Peyer's patch (tissue), 4 donors: ENCODE measurements at regions not wholly inside any gene's neighbourhood (a gene's known extent, or its start where the extent isn't known, plus 50 kb on each side); places are given as distances from the start of the nearest gene placed in this dataset.
A peak's percentile ranks its signal among the peaks of the same experiment; 100 is the strongest.

Source experiments
- DNase-seq, 3 donors: peaks; one replicate each; pipeline ENCODE4 v3.0.0-alpha.2; 2017 to 2019
- H3K27ac ChIP-seq, 4 donors: fragments of 200-600 bp; sonication (generic); one replicate each; pipeline ENCODE4 v1.5.1; 2016 to 2019
- H3K27me3 ChIP-seq, 2 donors: fragments of 200-600 bp; sonication (generic); one replicate each; pipeline ENCODE4 v1.5.1; 2019
- H3K36me3 ChIP-seq, 3 donors: fragments of 200-600 bp; sonication (generic); one replicate each; pipeline ENCODE4 v1.5.1; 2016 to 2019
- H3K4me1 ChIP-seq, 4 donors: fragments of 200-600 bp; sonication (generic); one replicate each; pipeline ENCODE4 v1.5.1; 2016 to 2019
- H3K4me3 ChIP-seq, 4 donors: fragments of 200-600 bp; sonication (generic); 1 replicate in 3 of 4; 2 replicates in 1 of 4; pipeline ENCODE4 v1.5.1; 2016 to 2019; ENCODE audit warnings: mild to moderate bottlenecking in 1 of 4
- H3K9me3 ChIP-seq, 4 donors: fragments of 200-600 bp; sonication (generic); one replicate each; pipeline ENCODE4 v1.5.1; 2016 to 2019; ENCODE audit warnings: mild to moderate bottlenecking in 1 of 4
- CTCF ChIP-seq, 6 experiments: fragments of 450-650 bp in 4 of 6; fragments of 200-600 bp in 2 of 6; sonication (generic) in 1 of 6; IDR thresholded peaks; one replicate each; pipeline ENCODE4 v1.5.1; 2017 to 2019; ENCODE audit warnings: antibody characterized with exemption in 6 of 6, mild to moderate bottlenecking in 3 of 6, moderate library complexity in 1 of 6
- POLR2A ChIP-seq, 2 donors: fragments of 450-650 bp; IDR thresholded peaks; one replicate each; pipeline ENCODE4 v1.5.1; 2017; ENCODE audit warnings: antibody characterized with exemption in 2 of 2, mild to moderate bottlenecking in 2 of 2, moderate library complexity in 2 of 2

- Histone ChIP-seq H3K4me1 (no peaks in the 10 kb centered on the region), H3K27me3 (no peaks in the 10 kb centered on the region), H3K4me3 (no peak overlapping the region), H3K9me3 (no peaks in the 10 kb centered on the region), H3K27ac (no peak overlapping the region), H3K36me3 (no peaks in the 10 kb centered on the region)
- peak in 2 of 3 donors; percentile 59 to 71 for DNase-seq
- TF ChIP-seq POLR2A (IDR thresholded peaks at IDR 0.05) (no peak), CTCF (IDR thresholded peaks at IDR 0.05) (no peak)
Observed at GRCh38 chr15:29636140-29636539, 186.1 kb downstream of the TJP1 start.

DNA sequence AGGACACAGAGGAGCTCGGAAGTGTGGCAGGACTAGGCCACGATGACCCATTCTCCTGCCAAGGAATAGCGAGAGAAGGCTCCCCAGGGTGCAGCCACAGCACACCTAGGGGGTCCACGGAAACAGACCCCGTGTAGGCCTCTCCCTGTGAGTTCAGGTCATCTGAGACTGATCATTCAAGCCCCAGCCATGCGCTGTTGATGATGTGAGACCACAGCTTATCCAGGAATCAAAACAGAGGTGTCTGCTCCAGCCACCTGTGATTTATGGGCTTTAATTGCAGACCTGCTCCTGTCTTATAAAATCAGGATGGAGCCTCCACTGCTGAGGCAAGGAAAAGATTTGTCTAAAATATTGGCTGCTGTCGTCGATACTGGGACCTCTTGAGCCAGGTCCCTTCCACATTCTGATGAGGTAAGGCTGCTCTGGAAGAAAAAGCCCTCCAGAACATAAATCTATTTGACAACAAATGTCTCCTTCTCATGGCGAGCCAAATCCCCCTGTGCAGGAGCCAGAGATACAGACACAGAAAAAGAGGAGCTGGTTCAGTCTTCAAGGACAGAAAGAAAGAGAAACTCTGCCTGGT lies 186.7 kb downstream of the TJP1 start:
- Histone ChIP-seq H3K27me3 (no peaks in the 10 kb centered on the region), H3K4me3 (no peak overlapping the region), H3K27ac (no peak overlapping the region), H3K36me3 (no peaks in the 10 kb centered on the region), H3K4me1 (no peaks in the 10 kb centered on the region), H3K9me3 (no peaks in the 10 kb centered on the region)
- TF ChIP-seq POLR2A (IDR thresholded peaks at IDR 0.05): no peak
- no peak for TF ChIP-seq CTCF (IDR thresholded peaks at IDR 0.05)
- DNase-seq: no peak

GRCh38 chr15:29633971-29634370 lies 188.3 kb downstream of the TJP1 start:
- no peak overlapping the region for H3K4me3 ChIP-seq
- H3K27me3 ChIP-seq: no peaks in the 10 kb centered on the region
- no peaks in the 10 kb centered on the region for H3K4me1 ChIP-seq
- DNase-seq: no peak
- H3K9me3 ChIP-seq: no peaks in the 10 kb centered on the region
- TF ChIP-seq POLR2A (IDR thresholded peaks at IDR 0.05) (no peak), CTCF (IDR thresholded peaks at IDR 0.05) (no peak)
- no peaks in the 10 kb centered on the region for H3K36me3 ChIP-seq
- H3K27ac ChIP-seq: no peak overlapping the region

- TF ChIP-seq POLR2A (IDR thresholded peaks at IDR 0.05): no peak
- Histone ChIP-seq H3K4me1 (no peaks in the 10 kb centered on the region), H3K27me3 (no peaks in the 10 kb centered on the region), H3K36me3 (no peaks in the 10 kb centered on the region), H3K9me3 (no peaks in the 10 kb centered on the region), H3K4me3 (no peak overlapping the region), H3K27ac (no peak overlapping the region)
- no peak for DNase-seq
Observed at GRCh38 chr15:29632671-29633406, 189.4 kb downstream of the TJP1 start.

- Histone ChIP-seq H3K27me3 (no peaks in the 10 kb centered on the region), H3K27ac (no peak overlapping the region), H3K9me3 (no peaks in the 10 kb centered on the region), H3K4me1 (no peaks in the 10 kb centered on the region), H3K4me3 (no peak overlapping the region), H3K36me3 (no peaks in the 10 kb centered on the region)
- peak in 2 of 3 donors; percentile 53 to 72 for DNase-seq
- TF ChIP-seq CTCF (IDR thresholded peaks at IDR 0.05) (no peak), POLR2A (IDR thresholded peaks at IDR 0.05) (no peak)
Observed at GRCh38 chr15:29631076-29632070, 190.9 kb downstream of the TJP1 start.
